HEK293T (cell line): ENCODE measurements at regions not wholly inside any gene's neighbourhood (a gene's known extent, or its start where the extent isn't known, plus 50 kb on each side); places are given as distances from the start of the nearest gene placed in this dataset.

Experiments
- CTCF ChIA-PET: fragments of 350-600 bp; formaldehyde crosslinking; extraction: SDS; loops from one replicate; lab custom pipeline; 2021; ENCODE audit warnings: antibody characterized with exemption, inconsistent platforms; lab: Yijun Ruan, JAX
- POLR2A ChIA-PET: fragments of 350-600 bp; formaldehyde crosslinking; extraction: SDS; loops from one replicate; lab custom pipeline; 2020; ENCODE audit warnings: antibody characterized with exemption, inconsistent platforms; lab: Yijun Ruan, JAX
- DNase-seq: peaks from one replicate; pipeline ENCODE4 v3.0.0; 2012; ENCODE audit warnings: mixed read lengths; ENCODE audit errors: extremely low spot score
- ARNT ChIP-seq: fragments of 450-650 bp; IDR thresholded peaks from 2 replicates; pipeline ENCODE4 v1.6.1; 2017; ENCODE audit warnings: mild to moderate bottlenecking
- BHLHE40 ChIP-seq: fragments of 450-650 bp; IDR thresholded peaks from 2 replicates; pipeline ENCODE4 v1.6.1; 2016; ENCODE audit warnings: mild to moderate bottlenecking, moderate library complexity, borderline replicate concordance
- CTBP1 ChIP-seq: fragments of 450-650 bp; IDR thresholded peaks from 2 replicates; pipeline ENCODE4 v1.6.1; 2016; ENCODE audit warnings: borderline replicate concordance
- ELF4 ChIP-seq: fragments of 450-650 bp; IDR thresholded peaks from 2 replicates; pipeline ENCODE4 v1.6.1; 2017; ENCODE audit warnings: antibody characterized with exemption
- FOXA1 ChIP-seq: fragments of 450-650 bp; IDR thresholded peaks from 2 replicates; pipeline ENCODE4 v1.6.1; 2016; ENCODE audit warnings: mild to moderate bottlenecking
- FOXK2 ChIP-seq: fragments of 450-650 bp; IDR thresholded peaks from 2 replicates; pipeline ENCODE4 v1.6.1; 2016; ENCODE audit warnings: mild to moderate bottlenecking
- FOXM1 ChIP-seq: fragments of 450-650 bp; IDR thresholded peaks from 2 replicates; pipeline ENCODE4 v1.6.1; 2017; ENCODE audit warnings: mild to moderate bottlenecking, borderline replicate concordance
- HDGF ChIP-seq: fragments of 450-650 bp; IDR thresholded peaks from 2 replicates; pipeline ENCODE4 v1.6.1; 2017; ENCODE audit warnings: antibody characterized with exemption, borderline replicate concordance
- L3MBTL2 ChIP-seq: fragments of 450-650 bp; conservative IDR thresholded peaks from 2 replicates; pipeline ENCODE4 v1.6.1; 2016; ENCODE audit warnings: mild to moderate bottlenecking
- LEF1 ChIP-seq: fragments of 450-650 bp; IDR thresholded peaks from 2 replicates; pipeline ENCODE4 v1.6.1; 2017; ENCODE audit warnings: mild to moderate bottlenecking, borderline replicate concordance
- NFRKB ChIP-seq: fragments of 450-650 bp; IDR thresholded peaks from 2 replicates; pipeline ENCODE4 v1.6.1; 2016; ENCODE audit warnings: mild to moderate bottlenecking, moderate library complexity
- PKNOX1 ChIP-seq: fragments of 450-650 bp; IDR thresholded peaks from 2 replicates; pipeline ENCODE4 v1.6.1; 2016
- SP1 ChIP-seq: fragments of 450-650 bp; IDR thresholded peaks from 2 replicates; pipeline ENCODE4 v1.6.1; 2017
- SUZ12 ChIP-seq: fragments of 450-650 bp; IDR thresholded peaks from 2 replicates; pipeline ENCODE4 v1.6.1; 2016; ENCODE audit warnings: mild to moderate bottlenecking
- TARDBP ChIP-seq: fragments of 450-650 bp; IDR thresholded peaks from 2 replicates; pipeline ENCODE4 v1.6.1; 2016
- ZNF384 ChIP-seq: fragments of 450-650 bp; IDR thresholded peaks from 2 replicates; pipeline ENCODE4 v1.6.1; 2016

DNA sequence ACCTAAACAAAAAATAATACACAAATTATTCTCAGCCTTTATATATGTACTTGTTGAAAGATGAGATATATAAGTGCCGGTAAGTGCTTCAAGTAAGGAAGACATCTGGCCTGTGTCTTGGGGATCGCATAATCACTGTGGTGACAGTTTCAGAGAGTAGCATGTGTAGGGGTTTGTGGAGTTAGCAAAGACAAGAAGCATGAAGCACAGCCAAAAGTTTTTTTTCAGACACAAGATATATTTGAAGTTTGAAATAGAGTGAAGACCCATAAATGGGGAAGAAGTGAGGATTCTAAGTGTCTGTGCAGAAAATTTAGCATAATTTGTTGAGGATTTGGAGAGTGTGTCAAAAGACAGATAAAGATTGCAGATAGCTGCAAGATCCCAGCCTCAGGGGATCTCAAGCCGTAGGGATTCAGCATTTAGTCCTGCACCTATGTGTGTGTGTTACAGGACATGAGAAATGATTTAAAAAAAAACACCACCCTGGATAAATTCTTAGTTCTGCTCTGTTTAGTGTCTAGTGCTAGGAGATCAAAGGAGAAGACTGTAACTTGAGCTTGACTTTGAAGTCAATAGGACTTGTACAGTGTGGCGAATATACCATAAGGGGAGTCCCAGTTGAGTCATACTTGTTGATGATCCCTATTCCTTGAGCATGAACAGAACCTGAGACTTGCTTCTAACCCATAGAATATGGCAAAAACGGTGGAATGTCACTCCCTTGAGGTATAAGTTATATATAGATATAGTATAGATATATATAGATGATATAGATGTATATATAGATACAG, 123.9 kb upstream of the GRM7 start:
- ChIA-PET CTCF (no interaction called here), POLR2A (no interaction called here)
- no peak for DNase-seq
- no peak for TF ChIP-seq FOXM1
- TF ChIP-seq FOXA1: no peak
- TF ChIP-seq FOXK2: no peak
- TF ChIP-seq HDGF: no peak

- POLR2A ChIA-PET: no interaction called here
- no peak for DNase-seq
- CTCF ChIA-PET: no interaction called here
- TF ChIP-seq LEF1 (no peak), ARNT (no peak), SP1 (no peak), HDGF (no peak), FOXM1 (no peak), L3MBTL2 (no peak), CTBP1 (no peak), FOXK2 (no peak), FOXA1 (no peak), ZNF384 (no peak), NFRKB (no peak), SUZ12 (no peak), BHLHE40 (no peak), TARDBP (no peak)
These were observed 123.3 kb upstream of the GRM7 start for GRCh38 chr3:6737630-6738029.

- ChIA-PET POLR2A (no interaction called here), CTCF (no interaction called here)
- no peak for DNase-seq
- TF ChIP-seq SUZ12 (no peak), BHLHE40 (no peak), PKNOX1 (no peak), TARDBP (no peak), SP1 (no peak), L3MBTL2 (no peak), ARNT (no peak), ELF4 (no peak), NFRKB (no peak), CTBP1 (no peak), ZNF384 (no peak), FOXK2 (no peak), FOXA1 (no peak)
These were observed 121.6 kb upstream of the GRM7 start for GRCh38 chr3:6739288-6739687.

DNA sequence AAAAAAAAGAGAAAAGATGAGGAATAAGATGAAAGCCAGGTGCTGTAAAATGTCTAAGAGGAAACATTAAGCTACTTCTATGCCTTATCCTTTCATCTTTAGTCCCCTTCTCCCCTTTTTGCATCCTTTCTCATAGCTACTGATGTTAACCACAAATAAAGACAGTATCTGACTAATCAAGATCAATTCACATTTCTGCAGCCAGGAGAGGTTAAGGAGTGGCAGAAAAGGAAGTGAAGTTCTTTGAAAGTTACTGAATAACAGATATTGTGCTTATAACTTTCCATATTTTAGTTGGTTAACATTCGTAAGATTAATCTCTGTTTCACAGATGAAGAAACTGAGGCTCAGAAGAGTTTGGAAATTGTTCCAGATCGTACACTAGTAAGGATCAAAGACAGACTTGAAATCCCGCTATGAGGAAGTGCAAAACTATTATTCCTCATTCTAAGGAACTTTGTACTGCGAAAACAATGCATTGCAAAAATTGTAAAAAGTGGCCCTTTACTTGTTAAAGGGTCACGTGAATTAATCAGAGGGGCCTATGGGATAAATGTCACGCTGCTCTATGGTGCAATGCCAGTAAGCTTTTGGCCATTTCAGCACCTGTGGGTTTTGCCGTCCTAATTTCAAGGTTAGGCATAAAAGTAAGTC, 117.7 kb upstream of the GRM7 start:
- no peak for DNase-seq
- TF ChIP-seq ARNT: no peak
- no peak for TF ChIP-seq ZNF384
- TF ChIP-seq FOXA1: no peak
- no peak for TF ChIP-seq FOXM1
- TF ChIP-seq LEF1: no peak
- no peak for TF ChIP-seq HDGF
- no peak for TF ChIP-seq FOXK2
- no peak for TF ChIP-seq ELF4
- TF ChIP-seq NFRKB: no peak
- ChIA-PET POLR2A (no interaction called here), CTCF (no interaction called here)

- no peak for DNase-seq
- TF ChIP-seq ZNF384: no peak
- no peak for TF ChIP-seq CTBP1
- no peak for TF ChIP-seq PKNOX1
- TF ChIP-seq HDGF: no peak
- no peak for TF ChIP-seq SUZ12
- TF ChIP-seq TARDBP: no peak
- no peak for TF ChIP-seq FOXA1
- no peak for TF ChIP-seq ELF4
- no peak for TF ChIP-seq L3MBTL2
- ChIA-PET POLR2A (no interaction called here), CTCF (no interaction called here)
These were observed 114.5 kb upstream of the GRM7 start for GRCh38 chr3:6746443-6746842.

DNA sequence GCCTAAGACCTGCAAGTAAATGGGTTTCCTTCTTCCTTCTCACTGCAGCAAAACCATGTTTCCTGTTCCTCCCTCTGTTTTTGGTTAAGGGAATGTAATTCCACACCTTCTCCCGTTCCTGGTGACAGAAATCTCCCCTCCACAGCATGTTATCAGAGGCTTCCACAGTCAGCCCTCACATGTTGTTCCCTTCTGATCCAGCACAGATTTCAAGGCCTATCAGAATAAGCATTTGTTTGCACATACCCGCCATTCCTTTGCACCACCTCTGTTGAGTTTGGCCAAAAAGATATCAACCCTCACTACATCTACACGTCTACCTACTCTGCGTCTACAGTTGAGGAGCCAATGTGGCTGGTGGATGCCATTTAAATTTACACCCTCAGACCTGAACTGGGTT, 113.9 kb upstream of the GRM7 start:
- ChIA-PET CTCF (no interaction called here), POLR2A (no interaction called here)
- TF ChIP-seq PKNOX1 (no peak), CTBP1 (no peak), ZNF384 (no peak)
- DNase-seq: no peak
